ENCODE measurements at regions not wholly inside any gene's neighbourhood (a gene's known extent, or its start where the extent isn't known, plus 50 kb on each side); places are given as distances from the start of the nearest gene placed in this dataset.

GRCh38 chr12:97797473-97797872 lies 334.9 kb downstream of the RMST start:
- no peak for TF ChIP-seq REST (IDR thresholded peaks at IDR 0.05; ENCODE audit: insufficient replicate concordance, low read depth)
- no peak overlapping the region for H3K4me3 ChIP-seq (replicated peaks; ENCODE audit: insufficient read depth, low read length)
- no peak overlapping the region for H3K27ac ChIP-seq (replicated peaks)
- H3K27me3 ChIP-seq (ENCODE audit: insufficient read depth, poor library complexity, severe bottlenecking) = no peaks in the 10 kb centered on the region
- DNase-seq (ENCODE audit: low read depth in 1 of 2, low spot score in 1 of 2) = no peak

GRCh38 chr12:97800561-97800960 lies 338.0 kb downstream of the RMST start:
- TF ChIP-seq CTCF (IDR thresholded peaks at IDR 0.05; ENCODE audit: insufficient read depth, low read length) (no peak), SPI1 (IDR thresholded peaks at IDR 0.05; ENCODE audit: borderline replicate concordance, low read depth) (peak; percentile 49; the same call in 1 of the 2 replicates), GABPA (IDR thresholded peaks at IDR 0.05; ENCODE audit: low read depth) (peak; percentile 76)
- no peaks in the 10 kb centered on the region for H3K27me3 ChIP-seq (ENCODE audit: insufficient read depth, poor library complexity, severe bottlenecking)
- H3K27ac ChIP-seq (replicated peaks) = peak overlapping the region; percentile 89
- no peak overlapping the region for H3K4me3 ChIP-seq (replicated peaks; ENCODE audit: insufficient read depth, low read length)
- peak; percentile 63 to 70 for DNase-seq (ENCODE audit: low read depth in 1 of 2, low spot score in 1 of 2)

GRCh38 chr12:97801471-97802059 lies 339.0 kb downstream of the RMST start:
- DNase-seq (ENCODE audit: low read depth in 1 of 2, low spot score in 1 of 2) = peak in 1 of 2 experiments; percentile 57
- Histone ChIP-seq H3K27me3 (ENCODE audit: insufficient read depth, poor library complexity, severe bottlenecking) (no peaks in the 10 kb centered on the region), H3K4me3 (replicated peaks; ENCODE audit: insufficient read depth, low read length) (no peak overlapping the region), H3K27ac (replicated peaks) (peak overlapping the region; percentile 89)
- no peak for TF ChIP-seq POLR2AphosphoS5 (IDR thresholded peaks at IDR 0.05; ENCODE audit: low read depth)

- H3K27me3 ChIP-seq (ENCODE audit: insufficient read depth, poor library complexity, severe bottlenecking) = no peaks in the 10 kb centered on the region
Observed at GRCh38 chr12:97805146-97805545, 342.5 kb downstream of the RMST start.

More at GRCh38 chr12:97805146-97805545, 342.5 kb downstream of the RMST start:
- TF ChIP-seq POLR2AphosphoS5 (IDR thresholded peaks at IDR 0.05; ENCODE audit: low read depth) (no peak), CTCF (IDR thresholded peaks at IDR 0.05; ENCODE audit: insufficient read depth, low read length) (no peak), GABPA (IDR thresholded peaks at IDR 0.05; ENCODE audit: low read depth) (no peak), SPI1 (IDR thresholded peaks at IDR 0.05; ENCODE audit: borderline replicate concordance, low read depth) (no peak), REST (IDR thresholded peaks at IDR 0.05; ENCODE audit: insufficient replicate concordance, low read depth) (no peak)
- DNase-seq (ENCODE audit: low read depth in 1 of 2, low spot score in 1 of 2) = no peak
- no peak overlapping the region for H3K4me3 ChIP-seq (replicated peaks; ENCODE audit: insufficient read depth, low read length)
- no peak overlapping the region for H3K27ac ChIP-seq (replicated peaks)

Measured in HL-60 (cell line).